ENCODE measurements at regions not wholly inside any gene's neighbourhood (a gene's known extent, or its start where the extent isn't known, plus 50 kb on each side); places are given as distances from the start of the nearest gene placed in this dataset.
"Not testable (repeated sequence)": the region's sequence is repeated elsewhere in the genome, so short reads cannot be mapped to it uniquely, and the experiment has no call there.

- no peak for DNase-seq
These were observed 303.9 kb downstream of the C16orf95 start for GRCh38 chr16:87012954-87013938.

- DNase-seq = no peak
These were observed 303.1 kb downstream of the C16orf95 start for GRCh38 chr16:87014112-87014511.

GRCh38 chr16:87015021-87015420 lies 302.2 kb downstream of the C16orf95 start:
- DNase-seq = no peak

- no peak for DNase-seq
These were observed 300.9 kb downstream of the C16orf95 start for GRCh38 chr16:87016046-87017035.

GRCh38 chr16:87017371-87018012 lies 299.7 kb downstream of the C16orf95 start:
- DNase-seq = no peak

- no peak for DNase-seq
These were observed 291.5 kb downstream of the C16orf95 start for GRCh38 chr16:87025676-87026075.

- no peak for DNase-seq
These were observed 290.1 kb downstream of the C16orf95 start for GRCh38 chr16:87027056-87027616.

- no peak for DNase-seq
These were observed 288.5 kb downstream of the C16orf95 start for GRCh38 chr16:87028481-87029320.

- no peak for DNase-seq
These were observed 284.6 kb downstream of the C16orf95 start for GRCh38 chr16:87032554-87032953.

- DNase-seq = no peak
These were observed 284.1 kb downstream of the C16orf95 start for GRCh38 chr16:87033021-87033471.

GRCh38 chr16:87033541-87034300 lies 283.5 kb downstream of the C16orf95 start:
- no peak for DNase-seq

- DNase-seq = no peak
These were observed 282.9 kb downstream of the C16orf95 start for GRCh38 chr16:87034317-87034716.

- no peak for DNase-seq
These were observed 282.1 kb downstream of the C16orf95 start for GRCh38 chr16:87035053-87035452.

- no peak for DNase-seq
These were observed 280.2 kb downstream of the C16orf95 start for GRCh38 chr16:87037012-87037411.

- not testable (repeated sequence) for DNase-seq
These were observed 278.7 kb downstream of the C16orf95 start for GRCh38 chr16:87038528-87038927.

GRCh38 chr16:87040169-87041117 lies 276.7 kb downstream of the C16orf95 start:
- DNase-seq = no peak

- no peak for DNase-seq
These were observed 275.9 kb downstream of the C16orf95 start for GRCh38 chr16:87041286-87041685.

- DNase-seq = no peak
These were observed 274.5 kb downstream of the C16orf95 start for GRCh38 chr16:87042551-87043230.
